K562 (cell line): ENCODE measurements at regions not wholly inside any gene's neighbourhood (a gene's known extent, or its start where the extent isn't known, plus 50 kb on each side); places are given as distances from the start of the nearest gene placed in this dataset.

ENCODE experiments used
- ATAC-seq: fragments of 200-7000 bp; cut with Tn5 transposase; 3 replicates; pipeline ENCODE4 v1.9.1; 2020; ENCODE audit warnings: moderate library complexity
- BruUV-seq: library from RNA; stranded (reverse); fragments of 400-500 nt; replicated peaks from 2 replicates; lab custom pipeline; 2021; lab: Mats Ljungman, UMichigan
- CTCF ChIA-PET: fragments of 300-600 bp; formaldehyde crosslinking; extraction: SDS; loops from one replicate; lab custom pipeline; 2021; ENCODE audit warnings: low intra/inter-chr PET ratio; lab: Yijun Ruan, JAX
- POLR2A ChIA-PET: fragments of 300-600, 350-650 bp; sonication (Branson Sonifier 250); formaldehyde crosslinking; extraction: SDS; loops from one replicate; lab custom pipeline; 2021; ENCODE audit warnings: antibody characterized with exemption, inconsistent platforms; lab: Yijun Ruan, JAX
- DNase-seq, 4 experiments: peaks; one replicate each; pipeline versions ENCODE4 v3.0.0 to v3.0.0-alpha.2; 2011 to 2018; ENCODE audit warnings: low spot score in 3 of 4, mixed read lengths in 3 of 4; ENCODE audit errors: extremely low read depth in 1 of 4
- FAIRE-seq: peaks from 2 replicates; lab custom pipeline; 2011; peaks lifted over from hg19 to GRCh38; lab: Jason Lieb, UNC
- H2AFZ ChIP-seq: 2 replicates; pipeline ENCODE4 v1.6.0; 2011; ENCODE audit warnings: low read depth, low read length, control low read depth, inconsistent platforms
- H3K27ac ChIP-seq: fragments of 200-600 bp; 3 replicates; pipeline ENCODE4 v1.8.0; 2011; ENCODE audit warnings: low read depth, mild to moderate bottlenecking, control low read depth, inconsistent platforms, low read length, moderate library complexity, mixed read lengths; ENCODE audit errors: extremely low read depth
- H3K27me3 ChIP-seq, 2 experiments: fragments of 300-600 bp in 1 of 2; 2 replicates in 1 of 2; 3 replicates in 1 of 2; pipeline versions ENCODE4 v1.6.0 to v1.8.0; 2011; ENCODE audit warnings: inconsistent platforms in 2 of 2, low read length in 2 of 2, mild to moderate bottlenecking in 1 of 2, mixed read lengths in 1 of 2, moderate library complexity in 1 of 2; ENCODE audit not compliant: control insufficient read depth in 2 of 2, insufficient read depth in 2 of 2
- H3K36me3 ChIP-seq: fragments of 300-600 bp; 3 replicates; pipeline ENCODE4 v1.8.0; 2011; ENCODE audit warnings: mild to moderate bottlenecking, low read length, inconsistent platforms; ENCODE audit not compliant: control insufficient read depth, insufficient read depth
- H3K4me1 ChIP-seq, 2 experiments: fragments of 200-600 bp in 1 of 2; replicated peaks in 1 of 2; 2 replicates in 1 of 2; 3 replicates in 1 of 2; pipeline versions ENCODE4 v1.5.1 to v1.8.0; 2011; ENCODE audit warnings: inconsistent platforms in 2 of 2, low read length in 2 of 2, mild to moderate bottlenecking in 1 of 2, mixed read lengths in 1 of 2, moderate library complexity in 1 of 2; ENCODE audit not compliant: control insufficient read depth in 2 of 2, insufficient read depth in 2 of 2
- H3K4me2 ChIP-seq: 2 replicates; pipeline ENCODE4 v1.6.1; 2011; ENCODE audit warnings: low read length, control low read depth, inconsistent platforms, mixed read lengths; ENCODE audit not compliant: insufficient read depth
- H3K4me3 ChIP-seq: fragments of 200-600 bp; sonication (generic), shearing (Covaris generic); 2 replicates; pipeline ENCODE4 v1.5.1; 2016; ENCODE audit warnings: control low read depth, inconsistent platforms
- H3K79me2 ChIP-seq: fragments of 200-600 bp; 3 replicates; pipeline ENCODE4 v1.8.0; 2011; ENCODE audit warnings: low read length, inconsistent platforms; ENCODE audit not compliant: control insufficient read depth, insufficient read depth
- H3K9ac ChIP-seq, 2 experiments: 2 replicates each; pipeline versions ENCODE4 v1.6.0 to v1.6.1; 2011; ENCODE audit warnings: low read depth in 2 of 2, low read length in 2 of 2, control low read depth in 1 of 2, inconsistent platforms in 1 of 2, mild to moderate bottlenecking in 1 of 2, mixed read lengths in 1 of 2; ENCODE audit not compliant: insufficient read depth in 1 of 2
- H3K9me1 ChIP-seq: one replicate; pipeline ENCODE4 v1.6.0; 2011; ENCODE audit warnings: inconsistent platforms, mild to moderate bottlenecking, low read length, moderate library complexity; ENCODE audit not compliant: control insufficient read depth, insufficient read depth
- H3K9me3 ChIP-seq: replicated peaks from 2 replicates; pipeline ENCODE4 v1.5.1; 2011; ENCODE audit warnings: low read depth, low read length, inconsistent platforms; ENCODE audit not compliant: control insufficient read depth, insufficient read depth
- H4K20me1 ChIP-seq: replicated peaks from 2 replicates; pipeline ENCODE4 v1.6.1; 2011; ENCODE audit warnings: low read length, inconsistent platforms, mixed read lengths; ENCODE audit not compliant: control insufficient read depth, insufficient read depth
- EZH2 ChIP-seq: IDR thresholded peaks from 2 replicates; pipeline ENCODE4 v1.6.1; 2012; ENCODE audit warnings: low read depth, mild to moderate bottlenecking, inconsistent platforms, low read length, borderline replicate concordance
- FOS ChIP-seq: IDR thresholded peaks from 3 replicates; pipeline ENCODE4 v1.6.1; 2011; ENCODE audit not compliant: insufficient read length; ENCODE audit errors: extremely low read depth
- NR4A1 ChIP-seq, 2 experiments: fragments of 250-450 bp in 1 of 2; fragments of 450-650 bp in 1 of 2; sonication (Bioruptor Pico) in 1 of 2; IDR thresholded peaks; 2 replicates each; pipeline versions ENCODE4 v1.4.0 to v1.6.1; 2016 to 2020; ENCODE audit warnings: mild to moderate bottlenecking in 2 of 2, missing compliant biosample characterization in 1 of 2, missing genetic modification characterization in 1 of 2, moderate library complexity in 1 of 2
- POLR2A ChIP-seq: fragments of 450-650 bp; conservative IDR thresholded peaks from 2 replicates; pipeline ENCODE4 v1.6.1; 2016
- POLR2H ChIP-seq: IDR thresholded peaks from 2 replicates; pipeline ENCODE4 v1.6.1; 2016; ENCODE audit warnings: missing genetic modification characterization, low read depth, mild to moderate bottlenecking, control low read depth, missing compliant biosample characterization, moderate library complexity
- PRMT5 ChIP-seq: sonication (generic); formaldehyde crosslinking; IDR thresholded peaks from 2 replicates; pipeline ENCODE4 v1.5.0; 2020; ENCODE audit warnings: missing genetic modification reagents
- PTTG1 ChIP-seq: fragments of 450-650 bp; IDR thresholded peaks from 2 replicates; pipeline ENCODE4 v1.6.1; 2016; ENCODE audit warnings: low read depth, mild to moderate bottlenecking, missing genetic modification characterization, missing compliant biosample characterization
- STAG1 ChIP-seq: sonication (generic); formaldehyde crosslinking; IDR thresholded peaks from 2 replicates; pipeline ENCODE4 v1.5.0; 2020; ENCODE audit warnings: missing genetic modification reagents, borderline replicate concordance
- TBP ChIP-seq: optimal IDR thresholded peaks from 2 replicates; pipeline ENCODE3; 2011; ENCODE audit warnings: low read depth, low read length, improper control_type of control experiment
- TCFL5 ChIP-seq: fragments of 250-450 bp; sonication (Bioruptor Pico); conservative IDR thresholded peaks from 2 replicates; pipeline ENCODE4 v1.6.1; 2021; ENCODE audit warnings: mild to moderate bottlenecking, moderate library complexity, matching md5 sums
- YY1 ChIP-seq, 3 experiments: IDR thresholded peaks; 2 replicates each; pipeline ENCODE4 v1.6.1; 2011; ENCODE audit warnings: low read length in 2 of 3, mild to moderate bottlenecking in 2 of 3, moderate library complexity in 2 of 3, borderline replicate concordance in 1 of 3, control low read depth in 1 of 3, low read depth in 1 of 3; ENCODE audit not compliant: insufficient read depth in 3 of 3, insufficient replicate concordance in 2 of 3, control insufficient read depth in 1 of 3, insufficient read length in 1 of 3; ENCODE audit errors: extremely low read depth in 1 of 3
- ZFP1 ChIP-seq: fragments of 450-650 bp; formaldehyde crosslinking; IDR thresholded peaks from 2 replicates; pipeline ENCODE4 v1.4.0; 2020; ENCODE audit warnings: mild to moderate bottlenecking, mixed read lengths
- ZNF184 ChIP-seq: sonication (generic); formaldehyde crosslinking; IDR thresholded peaks from 2 replicates; pipeline ENCODE4 v1.5.0; 2020; ENCODE audit warnings: missing genetic modification reagents
- ZNF695 ChIP-seq: fragments of 450-650 bp; formaldehyde crosslinking; IDR thresholded peaks from 2 replicates; pipeline ENCODE4 v1.4.0; 2020; ENCODE audit warnings: mild to moderate bottlenecking, moderate library complexity
- ZNF780A ChIP-seq: fragments of 250-450 bp; sonication (Bioruptor Pico); IDR thresholded peaks from 2 replicates; pipeline ENCODE4 v1.5.0; 2021; ENCODE audit warnings: mild to moderate bottlenecking
- WGBS: fragments of 100-300 bp; shearing (Covaris generic); methylation state at CpG from one replicate; pipeline ENCODE4 v1.1.6; 2016; ENCODE audit warnings: low coverage, mixed read lengths; ENCODE audit not compliant: insufficient coverage; ENCODE audit errors: missing lambda C conversion rate; 5-methylcytosine and 5-hydroxymethylcytosine counted together
- in situ Hi-C: fragments of 300-500 bp; cut with MboI; formaldehyde crosslinking; loops from 4 replicates; pipeline ENCODE4 v1.15.0; 2018; ENCODE audit warnings: inconsistent platforms, mixed read lengths
- intact Hi-C: fragments of 100-400 bp; cut with micrococcal nuclease; formaldehyde crosslinking; loops from 2 replicates; pipeline ENCODE4 v1.14.2; 2022
- TF ChIP-seq, protein P1 (sequence below): sonication (generic); formaldehyde crosslinking; IDR thresholded peaks from 2 replicates; pipeline ENCODE4 v1.8.1; 2023; ENCODE audit warnings: mild to moderate bottlenecking, missing genetic modification reagents, moderate library complexity

DNA sequence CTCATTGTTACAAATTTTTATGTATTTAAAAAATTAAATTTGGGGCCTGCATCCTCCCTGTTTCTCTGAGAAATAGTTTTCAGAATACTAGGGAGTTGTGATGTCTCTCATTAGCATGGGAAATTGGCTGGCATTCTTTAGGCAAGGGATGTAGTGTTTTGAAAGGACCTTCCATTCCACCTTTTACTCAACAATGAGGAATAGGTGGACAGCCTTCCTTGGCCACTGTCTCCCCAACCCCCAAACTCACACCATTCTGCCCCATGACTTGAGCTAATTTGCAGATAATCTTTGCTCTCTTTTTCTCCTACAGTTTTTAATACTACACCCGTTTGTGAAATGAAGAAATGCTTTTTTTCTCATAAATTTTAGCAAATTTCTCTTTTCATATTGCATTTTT lies 244.6 kb upstream of the SPRY2 start:
- POLR2A ChIA-PET: interaction anchor here (1.0 to 1.1 kb wide), 2 partner anchors 12 to 16 kb away, joined by 3 read pairs; no protein-coding TSS in a partner anchor
- peak; percentile 21; the same call in 1 of the 3 replicates for ATAC-seq
- TF ChIP-seq, protein P1, sequence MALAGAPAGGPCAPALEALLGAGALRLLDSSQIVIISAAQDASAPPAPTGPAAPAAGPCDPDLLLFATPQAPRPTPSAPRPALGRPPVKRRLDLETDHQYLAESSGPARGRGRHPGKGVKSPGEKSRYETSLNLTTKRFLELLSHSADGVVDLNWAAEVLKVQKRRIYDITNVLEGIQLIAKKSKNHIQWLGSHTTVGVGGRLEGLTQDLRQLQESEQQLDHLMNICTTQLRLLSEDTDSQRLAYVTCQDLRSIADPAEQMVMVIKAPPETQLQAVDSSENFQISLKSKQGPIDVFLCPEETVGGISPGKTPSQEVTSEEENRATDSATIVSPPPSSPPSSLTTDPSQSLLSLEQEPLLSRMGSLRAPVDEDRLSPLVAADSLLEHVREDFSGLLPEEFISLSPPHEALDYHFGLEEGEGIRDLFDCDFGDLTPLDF (CRISPR knock-in tag): no peak
- no peak for TF ChIP-seq EZH2
- TF ChIP-seq POLR2A: no peak
- TF ChIP-seq YY1 (IDR thresholded peaks at IDR 0.05; ENCODE audit: borderline replicate concordance in 1 of 3, control insufficient read depth in 1 of 3, extremely low read depth in 1 of 3, insufficient read depth in 3 of 3, insufficient read length in 1 of 3, insufficient replicate concordance in 2 of 3, low read depth in 1 of 3, low read length in 2 of 3): no peak
- no peak for TF ChIP-seq POLR2H (tag)
- no peak for TF ChIP-seq PTTG1 (tag)
- no peak for TF ChIP-seq TBP
- no peak for TF ChIP-seq ZFP1 (CRISPR knock-in tag)
- TF ChIP-seq FOS: no peak
- no peak for TF ChIP-seq ZNF184 (CRISPR knock-in tag)
- no peak for TF ChIP-seq NR4A1 (CRISPR knock-in tag; IDR thresholded peaks at IDR 0.05)
- TF ChIP-seq NR4A1 (tag; IDR thresholded peaks at IDR 0.05): no peak
- TF ChIP-seq ZNF780A (CRISPR knock-in tag): no peak
- no peak for TF ChIP-seq TCFL5
- no peak for TF ChIP-seq STAG1 (CRISPR knock-in tag)
- TF ChIP-seq ZNF695: no peak
- no peak for TF ChIP-seq PRMT5 (CRISPR knock-in tag)
- TF ChIP-seq, all 486 proteins: peak for 0
- FAIRE-seq (no peak), DNase-seq (no peak)
- no TSS peak for BruUV-seq
- 2% methylated on average over 1 of the region's 1 CpG for WGBS
- Histone ChIP-seq H3K9me1 (no peaks in the 10 kb centered on the region), H3K4me3 (no peak overlapping the region), H2AFZ (no peak overlapping the region), H3K9ac (no peak overlapping the region), H3K9me3 (no peaks in the 10 kb centered on the region), H3K36me3 (no peaks in the 10 kb centered on the region), H3K27me3 (no peaks in the 10 kb centered on the region), H3K4me1 (no peaks in the 10 kb centered on the region), H3K4me2 (no peak overlapping the region), H3K79me2 (no peaks in the 10 kb centered on the region), H4K20me1 (no peaks in the 10 kb centered on the region), H3K27ac (no peak overlapping the region)
- intact Hi-C loops (no loop called here), in situ Hi-C loops (no loop called here)
- CTCF ChIA-PET: no interaction called here
